ENCODE measurements at regions not wholly inside any gene's neighbourhood (a gene's known extent, or its start where the extent isn't known, plus 50 kb on each side); places are given as distances from the start of the nearest gene placed in this dataset.

DNA sequence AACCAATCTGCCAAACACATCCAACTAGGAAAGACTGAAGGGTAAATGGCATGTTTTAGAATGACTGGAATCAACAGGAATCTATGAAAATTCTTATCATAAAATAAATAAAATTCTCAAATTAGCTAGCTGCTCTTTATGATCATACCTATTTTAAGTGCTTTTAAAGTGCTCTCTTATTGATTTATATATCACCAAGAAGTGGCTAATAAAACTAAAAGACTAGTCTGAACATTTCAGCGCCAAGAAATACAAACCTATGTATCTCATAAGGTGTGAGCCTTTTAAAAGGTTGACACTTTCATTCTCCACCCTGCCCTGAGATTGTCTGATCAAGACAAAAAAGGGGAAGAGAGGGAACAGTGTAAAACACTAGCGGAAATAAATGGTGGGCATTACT is 136.8 kb upstream of the ARHGAP42 start:
- DNase-seq: no peak
- intact Hi-C loops (cut with DNase I): no loop called here
- Histone ChIP-seq H3K27ac (ENCODE audit: low read depth in 2 of 2, low read length in 2 of 2) (no peak overlapping the region), H3K4me1 (ENCODE audit: control insufficient read depth in 2 of 3, insufficient read depth in 2 of 3, low read depth in 1 of 3, low read length in 3 of 3) (no peaks in the 10 kb centered on the region), H3K27me3 (ENCODE audit: control insufficient read depth, insufficient read depth, low read length) (no peaks in the 10 kb centered on the region), H3K36me3 (ENCODE audit: control insufficient read depth in 2 of 3, insufficient read depth in 3 of 3, low read length in 3 of 3) (no peaks in the 10 kb centered on the region), H3K9ac (ENCODE audit: low read length in 3 of 3) (no peak overlapping the region), H3K9me3 (ENCODE audit: control insufficient read depth in 2 of 3, insufficient read depth in 1 of 3, low read length in 3 of 3) (no peaks in the 10 kb centered on the region), H3K4me3 (ENCODE audit: low read length in 3 of 3) (no peak overlapping the region)
- TF ChIP-seq CTCF (IDR thresholded peaks at IDR 0.05; ENCODE audit: borderline replicate concordance, extremely low read depth, insufficient read depth): no peak
- no peak for FAIRE-seq

- Histone ChIP-seq H3K4me3 (ENCODE audit: low read length in 3 of 3) (no peak overlapping the region), H3K27me3 (ENCODE audit: control insufficient read depth, insufficient read depth, low read length) (no peaks in the 10 kb centered on the region), H3K9me3 (ENCODE audit: control insufficient read depth in 2 of 3, insufficient read depth in 1 of 3, low read length in 3 of 3) (no peaks in the 10 kb centered on the region), H3K9ac (ENCODE audit: low read length in 3 of 3) (no peak overlapping the region), H3K4me1 (ENCODE audit: control insufficient read depth in 2 of 3, insufficient read depth in 2 of 3, low read depth in 1 of 3, low read length in 3 of 3) (no peaks in the 10 kb centered on the region), H3K36me3 (ENCODE audit: control insufficient read depth in 2 of 3, insufficient read depth in 3 of 3, low read length in 3 of 3) (no peaks in the 10 kb centered on the region), H3K27ac (ENCODE audit: low read depth in 2 of 2, low read length in 2 of 2) (no peak overlapping the region)
- no peak for TF ChIP-seq CTCF (IDR thresholded peaks at IDR 0.05; ENCODE audit: borderline replicate concordance, extremely low read depth, insufficient read depth)
- FAIRE-seq (no peak), DNase-seq (no peak)
- intact Hi-C loops (cut with DNase I): no loop called here
Observed at GRCh38 chr11:100550912-100551632, 136.0 kb upstream of the ARHGAP42 start.

GRCh38 chr11:100555931-100556330 is 131.2 kb upstream of the ARHGAP42 start:
- Histone ChIP-seq H3K4me3 (ENCODE audit: low read length in 3 of 3) (no peak overlapping the region), H3K27ac (ENCODE audit: low read depth in 2 of 2, low read length in 2 of 2) (no peak overlapping the region), H3K4me1 (ENCODE audit: control insufficient read depth in 2 of 3, insufficient read depth in 2 of 3, low read depth in 1 of 3, low read length in 3 of 3) (peaks cover 0 to 5% (median 3%) of the 10 kb centered on the region in 3 donors), H3K36me3 (ENCODE audit: control insufficient read depth in 2 of 3, insufficient read depth in 3 of 3, low read length in 3 of 3) (no peaks in the 10 kb centered on the region), H3K27me3 (ENCODE audit: control insufficient read depth, insufficient read depth, low read length) (no peaks in the 10 kb centered on the region), H3K9ac (ENCODE audit: low read length in 3 of 3) (no peak overlapping the region), H3K9me3 (ENCODE audit: control insufficient read depth in 2 of 3, insufficient read depth in 1 of 3, low read length in 3 of 3) (no peaks in the 10 kb centered on the region)
- intact Hi-C loops (cut with DNase I): no loop called here
- no peak for DNase-seq
- TF ChIP-seq CTCF (IDR thresholded peaks at IDR 0.05; ENCODE audit: borderline replicate concordance, extremely low read depth, insufficient read depth): no peak
- no peak for FAIRE-seq

DNA sequence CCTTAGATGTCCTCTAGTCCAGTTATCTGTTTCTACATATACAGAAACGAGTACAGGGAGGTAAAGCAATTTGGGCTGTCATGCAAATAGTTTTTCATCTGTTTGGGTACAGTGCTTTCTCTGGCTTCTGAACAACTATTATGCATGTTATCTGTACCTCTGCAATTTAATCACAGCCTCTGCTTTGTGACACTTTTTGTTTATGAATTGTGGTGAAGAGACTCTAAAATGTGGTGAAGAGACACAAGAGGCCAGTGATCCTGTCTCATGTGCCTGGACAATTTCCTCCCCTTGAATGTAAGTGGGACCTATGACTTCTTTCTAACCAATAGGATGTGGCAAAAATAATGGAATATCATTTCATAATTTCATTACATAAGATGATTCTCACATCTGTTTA is 130.3 kb upstream of the ARHGAP42 start:
- no peaks in the 10 kb centered on the region for H3K9me3 ChIP-seq (ENCODE audit: control insufficient read depth in 2 of 3, insufficient read depth in 1 of 3, low read length in 3 of 3)
- H3K9ac ChIP-seq (ENCODE audit: low read length in 3 of 3): no peak overlapping the region
- no peaks in the 10 kb centered on the region for H3K27me3 ChIP-seq (ENCODE audit: control insufficient read depth, insufficient read depth, low read length)
- no peak overlapping the region for H3K4me3 ChIP-seq (ENCODE audit: low read length in 3 of 3)
- intact Hi-C loops (cut with DNase I): no loop called here
- H3K4me1 ChIP-seq (ENCODE audit: control insufficient read depth in 2 of 3, insufficient read depth in 2 of 3, low read depth in 1 of 3, low read length in 3 of 3): peaks cover 0 to 13% (median 3%) of the 10 kb centered on the region in 3 donors
- no peak overlapping the region for H3K27ac ChIP-seq (ENCODE audit: low read depth in 2 of 2, low read length in 2 of 2)
- TF ChIP-seq CTCF (IDR thresholded peaks at IDR 0.05; ENCODE audit: borderline replicate concordance, extremely low read depth, insufficient read depth): no peak
- no peaks in the 10 kb centered on the region for H3K36me3 ChIP-seq (ENCODE audit: control insufficient read depth in 2 of 3, insufficient read depth in 3 of 3, low read length in 3 of 3)
- no peak for FAIRE-seq
- DNase-seq: no peak
